Smooth muscle cell (in vitro differentiated cells): ENCODE measurements at regions not wholly inside any gene's neighbourhood (a gene's known extent, or its start where the extent isn't known, plus 50 kb on each side); places are given as distances from the start of the nearest gene placed in this dataset.
"Not testable (repeated sequence)": the region's sequence is repeated elsewhere in the genome, so short reads cannot be mapped to it uniquely, and the experiment has no call there.

Experiments
- DNase-seq: peaks from one replicate; lab custom pipeline; 2025; ENCODE audit not compliant: unreplicated experiment; lab: John Stamatoyannopoulos, UW
- H2AFZ ChIP-seq: fragments of 200-600 bp; sonication (generic); 2 replicates; pipeline ENCODE4 v1.6.0; 2016; ENCODE audit warnings: antibody characterized with exemption, low read depth, mild to moderate bottlenecking
- H3F3A ChIP-seq: fragments of 200-600 bp; sonication (generic); 2 replicates; pipeline ENCODE4 v1.6.0; 2017; ENCODE audit warnings: antibody characterized with exemption, low read depth
- H3K27ac ChIP-seq: fragments of 200-600 bp; sonication (generic); 2 replicates; pipeline ENCODE4 v1.5.1; 2016; ENCODE audit warnings: low read depth, mild to moderate bottlenecking
- H3K27me3 ChIP-seq: fragments of 200-600 bp; sonication (generic); 2 replicates; pipeline ENCODE4 v1.6.1; 2016; ENCODE audit warnings: low read depth, mild to moderate bottlenecking
- H3K36me3 ChIP-seq: fragments of 200-600 bp; sonication (generic); 2 replicates; pipeline ENCODE4 v1.5.1; 2016; ENCODE audit warnings: low read depth
- H3K4me1 ChIP-seq: fragments of 200-600 bp; sonication (generic); 2 replicates; pipeline ENCODE4 v1.5.1; 2016; ENCODE audit warnings: low read depth
- H3K4me2 ChIP-seq: fragments of 200-600 bp; sonication (generic); 2 replicates; pipeline ENCODE4 v1.6.0; 2016; ENCODE audit warnings: mild to moderate bottlenecking
- H3K4me3 ChIP-seq: fragments of 200-600 bp; sonication (generic); 2 replicates; pipeline ENCODE4 v1.5.1; 2016; ENCODE audit warnings: mild to moderate bottlenecking
- H3K79me2 ChIP-seq: fragments of 200-600 bp; sonication (generic); 2 replicates; pipeline ENCODE4 v1.6.0; 2016; ENCODE audit warnings: low read depth, mild to moderate bottlenecking
- H3K9ac ChIP-seq: fragments of 200-600 bp; sonication (generic); 2 replicates; pipeline ENCODE4 v1.6.0; 2016; ENCODE audit warnings: low read depth
- H3K9me3 ChIP-seq: fragments of 200-600 bp; sonication (generic); replicated peaks from 2 replicates; pipeline ENCODE4 v1.5.1; 2016; ENCODE audit warnings: low read depth
- H4K20me1 ChIP-seq: fragments of 200-600 bp; sonication (generic); 2 replicates; pipeline ENCODE4 v1.6.0; 2016; ENCODE audit warnings: low read depth
- WGBS: methylation state at CpG from one replicate; pipeline ENCODE4 v1.1.7; 2016; ENCODE audit warnings: low lambda C conversion rate; 5-methylcytosine and 5-hydroxymethylcytosine counted together
- TF ChIP-seq, protein P1 (sequence below): fragments of 200-600 bp; sonication (generic); IDR thresholded peaks from 2 replicates; pipeline ENCODE4 v1.5.1; 2017; ENCODE audit warnings: borderline replicate concordance, mild to moderate bottlenecking, antibody characterized with exemption; ENCODE audit not compliant: insufficient read depth, poor library complexity, severe bottlenecking

GRCh38 chr21:15472108-15473040 is 257.4 kb upstream of the USP25 start:
- Histone ChIP-seq H4K20me1 (no peaks in the 10 kb centered on the region), H3K4me2 (no peak overlapping the region), H3K9me3 (no peaks in the 10 kb centered on the region), H3F3A (no peaks in the 10 kb centered on the region), H3K27ac (no peak overlapping the region), H3K9ac (no peak overlapping the region), H3K36me3 (no peaks in the 10 kb centered on the region), H3K4me1 (peaks cover 16% of the 10 kb centered on the region), H2AFZ (no peak overlapping the region), H3K4me3 (no peak overlapping the region), H3K79me2 (no peaks in the 10 kb centered on the region), H3K27me3 (no peaks in the 10 kb centered on the region)
- no peak for DNase-seq
- WGBS, result 90% methylated on average over 6 of the region's 6 CpGs
- TF ChIP-seq, protein P1, sequence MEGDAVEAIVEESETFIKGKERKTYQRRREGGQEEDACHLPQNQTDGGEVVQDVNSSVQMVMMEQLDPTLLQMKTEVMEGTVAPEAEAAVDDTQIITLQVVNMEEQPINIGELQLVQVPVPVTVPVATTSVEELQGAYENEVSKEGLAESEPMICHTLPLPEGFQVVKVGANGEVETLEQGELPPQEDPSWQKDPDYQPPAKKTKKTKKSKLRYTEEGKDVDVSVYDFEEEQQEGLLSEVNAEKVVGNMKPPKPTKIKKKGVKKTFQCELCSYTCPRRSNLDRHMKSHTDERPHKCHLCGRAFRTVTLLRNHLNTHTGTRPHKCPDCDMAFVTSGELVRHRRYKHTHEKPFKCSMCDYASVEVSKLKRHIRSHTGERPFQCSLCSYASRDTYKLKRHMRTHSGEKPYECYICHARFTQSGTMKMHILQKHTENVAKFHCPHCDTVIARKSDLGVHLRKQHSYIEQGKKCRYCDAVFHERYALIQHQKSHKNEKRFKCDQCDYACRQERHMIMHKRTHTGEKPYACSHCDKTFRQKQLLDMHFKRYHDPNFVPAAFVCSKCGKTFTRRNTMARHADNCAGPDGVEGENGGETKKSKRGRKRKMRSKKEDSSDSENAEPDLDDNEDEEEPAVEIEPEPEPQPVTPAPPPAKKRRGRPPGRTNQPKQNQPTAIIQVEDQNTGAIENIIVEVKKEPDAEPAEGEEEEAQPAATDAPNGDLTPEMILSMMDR, result no peak

- H3K4me1 ChIP-seq, H3F3A ChIP-seq, H3K79me2 ChIP-seq, H2AFZ ChIP-seq, H3K27ac ChIP-seq, H3K9me3 ChIP-seq, H4K20me1 ChIP-seq, H3K36me3 ChIP-seq, H3K4me2 ChIP-seq, H3K27me3 ChIP-seq, H3K9ac ChIP-seq, H3K4me3 ChIP-seq, DNase-seq: not testable (repeated sequence)
- WGBS, result 96% methylated on average over 3 of the region's 3 CpGs
Measured at GRCh38 chr21:15477773-15478172, 252.0 kb upstream of the USP25 start.

- H3K27me3 ChIP-seq, result no peaks in the 10 kb centered on the region
- no peaks in the 10 kb centered on the region for H3K79me2 ChIP-seq
- WGBS, result 96% methylated on average over 6 of the region's 6 CpGs
- no peak overlapping the region for H2AFZ ChIP-seq
- no peak overlapping the region for H3K27ac ChIP-seq
- H3F3A ChIP-seq, result no peaks in the 10 kb centered on the region
- H3K36me3 ChIP-seq, result no peaks in the 10 kb centered on the region
- no peak overlapping the region for H3K4me3 ChIP-seq
- H4K20me1 ChIP-seq, result no peaks in the 10 kb centered on the region
- TF ChIP-seq, protein P1, result no peak
- H3K4me1 ChIP-seq, result no peaks in the 10 kb centered on the region
- no peak overlapping the region for H3K4me2 ChIP-seq
- no peak overlapping the region for H3K9ac ChIP-seq
- no peak for DNase-seq
- H3K9me3 ChIP-seq, result no peaks in the 10 kb centered on the region
Measured at GRCh38 chr21:15480160-15480559, 249.6 kb upstream of the USP25 start.

- TF ChIP-seq, protein P1, result peak; percentile 75
- DNase-seq, result peak; percentile 27
- H3K27me3 ChIP-seq, result no peaks in the 10 kb centered on the region
- no peaks in the 10 kb centered on the region for H3K36me3 ChIP-seq
- no peak overlapping the region for H2AFZ ChIP-seq
- H3K9me3 ChIP-seq, result no peaks in the 10 kb centered on the region
- no peaks in the 10 kb centered on the region for H3F3A ChIP-seq
- no peak overlapping the region for H3K27ac ChIP-seq
- no peaks in the 10 kb centered on the region for H3K4me1 ChIP-seq
- 12% methylated on average over 8 of the region's 8 CpGs for WGBS
- no peak overlapping the region for H3K4me2 ChIP-seq
- no peak overlapping the region for H3K9ac ChIP-seq
- no peaks in the 10 kb centered on the region for H3K79me2 ChIP-seq
- H3K4me3 ChIP-seq, result no peak overlapping the region
- H4K20me1 ChIP-seq, result no peaks in the 10 kb centered on the region
Measured at GRCh38 chr21:15483138-15483780, 246.5 kb upstream of the USP25 start.
